Activated naive CD8-positive, alpha-beta T cell treated with anti-CD3 and anti-CD28 coated beads, Interleukin-2, amount 50 U/mL, for 16 hours (primary cell): ENCODE measurements at regions not wholly inside any gene's neighbourhood (a gene's known extent, or its start where the extent isn't known, plus 50 kb on each side); places are given as distances from the start of the nearest gene placed in this dataset.
"Not testable (repeated sequence)": the region's sequence is repeated elsewhere in the genome, so short reads cannot be mapped to it uniquely, and the experiment has no call there.

Source experiments
- DNase-seq: peaks from one replicate; pipeline ENCODE4 v3.0.0-alpha.2; 2020; ENCODE audit warnings: low read depth, low spot score

DNA sequence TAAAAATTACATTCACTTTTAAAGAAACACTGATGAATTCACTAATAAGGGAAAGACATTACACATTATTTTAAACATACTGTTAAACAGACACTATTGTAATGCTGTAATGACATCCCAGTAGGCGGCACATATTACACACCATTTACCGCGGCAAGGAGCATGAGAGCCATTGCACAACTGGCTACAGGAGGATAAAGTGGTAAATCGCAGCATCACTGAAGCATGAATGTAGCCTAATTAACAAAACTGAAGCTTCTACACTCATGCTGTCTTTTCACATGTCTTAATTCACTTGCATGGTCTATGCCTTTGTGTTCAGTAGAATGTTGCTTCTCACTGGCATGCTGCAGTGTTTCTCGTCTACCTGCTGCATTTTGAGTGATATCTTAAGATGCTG, 1046.0 kb downstream of the MRPL39 start:
- DNase-seq, result no peak

DNA sequence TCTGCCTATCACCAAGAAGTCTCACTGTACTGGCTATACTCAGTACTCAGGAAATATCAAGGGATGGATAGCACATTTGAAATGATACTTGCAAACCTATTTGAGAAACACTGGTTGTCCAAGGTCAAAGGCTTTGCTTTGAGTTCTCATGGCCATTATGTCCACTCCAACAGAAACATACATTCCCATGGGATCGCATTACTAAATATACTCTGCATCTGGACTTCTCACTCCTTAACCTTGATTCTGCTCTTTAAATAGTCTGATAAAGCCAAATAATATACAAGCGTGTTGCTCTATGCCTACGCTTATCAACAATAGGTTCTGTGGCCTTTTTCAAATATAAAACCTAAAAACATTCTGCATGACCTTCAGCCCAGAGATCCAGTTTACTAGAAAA, 1054.8 kb downstream of the MRPL39 start:
- no peak for DNase-seq

DNA sequence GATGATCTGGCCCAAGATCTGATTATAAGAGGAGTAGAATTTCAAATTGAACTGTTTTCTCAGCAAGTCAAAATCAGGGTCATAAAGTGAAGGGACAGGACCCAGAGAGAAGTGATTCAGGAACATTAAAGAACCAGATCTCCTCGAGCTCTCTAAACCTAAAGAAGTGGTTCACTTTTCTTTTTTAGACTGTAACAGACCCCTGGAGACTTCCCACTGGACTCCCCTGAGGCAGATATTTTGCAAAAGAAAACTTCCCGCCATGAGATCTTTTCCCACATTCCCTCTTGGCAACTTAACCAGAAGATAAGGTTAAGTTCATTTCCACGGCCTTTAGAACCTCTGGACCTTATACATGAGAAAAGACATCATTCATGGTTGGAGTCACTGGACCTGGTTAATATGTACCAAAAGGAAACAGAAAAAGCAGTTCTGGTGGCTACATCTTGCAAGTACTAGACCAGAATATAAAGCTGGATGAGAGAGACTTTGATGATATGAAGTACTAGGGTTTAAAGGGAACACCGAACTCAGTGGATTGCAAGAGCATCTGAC, 1061.4 kb downstream of the MRPL39 start:
- no peak for DNase-seq

DNA sequence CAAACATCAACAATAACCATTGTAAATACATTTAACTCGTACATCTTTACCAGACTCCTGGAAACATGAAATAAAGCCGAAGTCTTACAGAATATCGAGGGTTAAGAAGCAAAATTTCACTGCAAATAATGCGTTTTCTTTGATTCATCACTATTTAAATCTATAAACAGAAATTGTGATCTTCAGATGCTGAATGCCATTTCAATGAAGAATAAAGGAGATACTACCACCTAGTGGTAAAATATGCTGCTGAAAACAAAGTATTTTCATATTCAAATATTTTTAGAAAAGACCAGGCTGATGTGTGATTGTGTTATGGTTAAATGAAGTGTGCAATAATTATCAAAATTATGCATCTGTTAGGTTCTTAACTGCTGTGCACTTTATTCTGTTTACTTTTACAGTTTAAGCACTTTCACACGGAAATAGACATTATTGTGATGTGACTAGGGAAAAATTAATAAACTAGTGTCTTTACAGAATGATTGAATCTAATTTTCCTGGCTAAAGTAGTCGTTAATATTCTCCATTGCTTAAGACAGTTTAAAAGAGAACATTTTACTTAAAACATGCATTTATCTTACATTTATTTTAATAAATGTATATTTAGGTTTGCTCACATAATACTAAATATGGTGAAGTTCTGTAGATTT, 1093.1 kb downstream of the MRPL39 start:
- no peak for DNase-seq

DNA sequence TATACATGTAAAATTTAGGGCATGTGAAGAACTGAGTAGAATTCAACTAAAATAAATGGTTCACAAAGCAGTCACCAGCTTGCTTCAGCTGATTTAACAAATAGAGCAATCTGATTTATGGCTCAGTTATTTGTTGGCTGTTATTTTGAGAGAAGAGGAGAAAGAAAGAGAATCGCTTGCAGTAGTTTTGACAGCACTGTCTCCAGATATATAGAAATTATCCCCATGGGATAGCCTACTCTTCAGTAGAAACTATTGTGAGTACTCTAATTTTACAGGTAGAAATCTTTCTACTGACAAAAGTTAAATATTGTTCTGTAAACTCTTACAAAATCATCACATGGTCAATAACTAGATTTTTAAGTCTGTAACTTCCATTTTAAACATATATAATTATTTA, 1098.2 kb downstream of the MRPL39 start:
- no peak for DNase-seq

DNA sequence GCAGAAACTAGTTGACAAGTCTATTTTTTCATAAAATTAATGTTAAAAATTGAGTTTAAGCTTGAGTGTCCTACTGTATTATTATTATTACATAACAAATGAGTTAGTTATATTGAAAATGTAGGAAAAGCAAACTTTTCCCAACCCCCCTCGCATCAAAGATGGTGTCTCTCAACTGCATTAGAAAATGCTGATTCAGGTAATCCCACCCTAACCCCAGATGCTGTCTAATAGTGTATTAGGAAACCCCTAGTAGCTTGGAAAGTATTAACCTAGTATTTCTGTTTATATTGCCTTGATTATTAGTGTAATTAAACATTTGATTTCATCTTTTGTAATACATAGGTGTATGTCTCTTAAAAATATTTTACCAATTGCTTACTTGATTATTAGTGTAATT, 1120.3 kb downstream of the MRPL39 start:
- no peak for DNase-seq

DNA sequence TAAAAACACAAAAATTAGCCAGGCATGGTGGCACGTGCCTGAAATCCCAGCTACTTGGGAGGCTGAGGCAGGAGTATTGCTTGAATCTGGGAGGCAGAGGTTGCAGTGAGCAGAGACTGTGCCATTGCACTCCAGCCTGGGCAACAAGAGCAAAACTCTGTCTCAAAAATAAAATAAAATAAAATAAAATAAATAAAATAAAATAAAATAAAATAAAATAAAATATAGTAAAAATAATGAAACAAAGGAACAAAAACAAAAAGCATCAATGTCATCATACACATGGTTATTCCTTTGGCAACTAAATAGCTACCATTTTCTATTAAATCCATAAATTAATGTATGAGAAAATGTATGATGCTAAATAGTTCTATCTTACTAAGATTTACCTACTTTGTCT, 1123.9 kb downstream of the MRPL39 start:
- DNase-seq, result not testable (repeated sequence)

DNA sequence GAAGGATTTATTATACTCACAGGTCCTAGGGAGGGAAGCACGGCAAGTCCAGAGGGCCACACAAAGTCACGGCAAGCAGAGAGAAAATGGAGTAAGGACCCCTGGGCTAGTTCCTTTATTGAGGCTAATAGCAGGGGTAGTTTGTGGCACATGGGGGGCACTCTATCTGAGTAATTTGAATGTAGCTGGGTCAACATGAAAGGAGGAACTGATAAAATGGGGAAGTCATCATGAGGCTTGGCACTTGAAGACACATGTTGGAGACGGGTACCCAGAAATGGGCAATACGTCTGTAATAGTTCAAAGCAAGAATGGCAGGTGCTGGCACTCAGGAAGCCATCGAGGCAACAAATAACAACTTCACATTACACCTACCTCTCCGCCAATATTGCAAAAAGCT, 1136.4 kb downstream of the MRPL39 start:
- no peak for DNase-seq

DNA sequence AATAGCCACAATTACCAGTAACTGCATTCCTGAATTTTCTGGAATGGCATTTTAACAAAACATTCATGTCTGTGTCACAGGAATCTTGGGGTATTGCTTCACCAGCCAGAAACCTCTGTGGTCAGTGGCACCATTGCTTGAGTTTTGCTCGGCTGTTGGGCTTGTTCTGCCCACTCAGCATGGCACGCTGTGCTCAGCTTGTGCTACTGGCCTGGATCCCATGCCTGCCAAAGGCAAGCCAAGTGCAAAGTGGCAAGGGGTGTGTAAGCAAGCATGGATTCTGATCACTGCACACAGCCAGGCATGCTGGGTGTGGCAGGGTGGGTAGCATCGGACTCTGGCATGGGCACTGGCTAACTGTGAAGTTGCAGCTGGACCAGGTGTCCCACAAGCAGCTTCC, 1150.9 kb downstream of the MRPL39 start:
- no peak for DNase-seq

DNA sequence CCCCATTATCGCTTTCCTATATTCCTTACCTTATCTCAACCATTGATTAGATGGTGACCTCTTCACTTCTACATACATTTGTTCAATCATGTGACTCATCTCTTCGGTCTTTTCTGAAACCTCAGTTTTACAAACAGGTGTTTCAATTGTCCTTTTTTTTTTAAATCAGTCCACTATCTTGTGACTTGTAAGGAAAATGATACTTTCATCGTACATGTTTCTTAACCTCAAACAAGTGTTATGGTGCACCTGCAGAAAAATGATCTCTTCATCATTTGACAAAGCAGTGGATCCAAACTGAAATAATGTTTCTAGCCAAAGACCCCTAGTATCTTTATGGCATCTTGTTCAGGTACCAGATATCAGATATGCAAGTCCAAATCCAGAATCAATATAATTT, 1157.2 kb downstream of the MRPL39 start:
- no peak for DNase-seq

DNA sequence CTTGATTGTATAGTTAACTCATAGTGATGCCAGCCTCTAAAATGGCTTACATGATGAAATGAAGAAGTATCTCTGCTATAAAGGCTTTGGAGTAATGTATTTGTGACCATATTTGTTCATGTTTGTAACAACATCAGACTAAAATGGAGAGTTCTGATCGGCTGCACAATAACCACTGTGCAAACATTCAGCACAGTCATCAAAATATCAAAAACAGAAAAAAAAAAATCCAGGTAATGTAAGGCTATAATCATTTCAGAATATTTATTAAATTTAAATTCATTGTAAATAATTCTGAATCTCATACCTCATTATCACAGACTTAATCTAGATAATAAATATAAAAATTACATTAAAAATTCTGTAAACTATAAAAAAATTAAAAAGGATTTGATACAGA, 1161.8 kb downstream of the MRPL39 start:
- DNase-seq, result no peak

DNA sequence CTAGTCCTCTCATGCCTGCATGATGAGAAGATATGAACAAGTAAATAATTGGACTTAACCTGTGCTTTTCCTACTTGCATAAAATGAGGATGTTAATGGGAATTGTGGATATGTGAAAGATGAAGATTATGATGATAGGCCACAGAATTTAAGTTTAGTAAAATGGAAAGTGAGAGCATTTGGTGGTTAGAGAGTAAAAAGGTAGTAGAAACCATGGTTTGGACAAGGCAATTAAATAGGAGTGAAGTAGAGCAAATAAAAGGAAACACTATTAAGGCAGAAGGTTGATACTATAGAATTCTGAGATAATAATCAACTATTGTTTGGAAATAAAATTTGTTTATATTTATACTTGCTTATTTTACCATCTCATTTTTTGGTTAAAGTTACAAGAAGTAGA, 1162.5 kb downstream of the MRPL39 start:
- no peak for DNase-seq

DNA sequence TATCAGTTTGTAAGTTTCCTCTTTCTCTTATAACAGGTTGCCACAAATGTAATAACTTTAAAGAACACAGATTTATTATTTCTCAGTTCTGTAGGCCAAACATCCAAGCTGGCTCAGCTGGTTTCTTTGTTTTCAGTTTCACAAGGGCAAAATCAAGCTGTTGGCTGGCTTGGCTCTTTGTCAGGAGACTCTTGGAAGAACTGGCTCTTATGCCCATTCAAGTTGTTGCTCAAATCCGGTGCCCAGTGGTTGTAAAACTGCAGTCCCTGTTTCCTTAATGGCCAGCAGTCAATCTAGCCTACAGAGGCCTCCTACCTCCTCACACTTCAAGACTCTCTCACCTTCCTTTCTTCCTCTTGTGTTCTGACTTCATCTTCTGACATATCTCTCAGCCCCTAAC, 1171.0 kb downstream of the MRPL39 start:
- no peak for DNase-seq

DNA sequence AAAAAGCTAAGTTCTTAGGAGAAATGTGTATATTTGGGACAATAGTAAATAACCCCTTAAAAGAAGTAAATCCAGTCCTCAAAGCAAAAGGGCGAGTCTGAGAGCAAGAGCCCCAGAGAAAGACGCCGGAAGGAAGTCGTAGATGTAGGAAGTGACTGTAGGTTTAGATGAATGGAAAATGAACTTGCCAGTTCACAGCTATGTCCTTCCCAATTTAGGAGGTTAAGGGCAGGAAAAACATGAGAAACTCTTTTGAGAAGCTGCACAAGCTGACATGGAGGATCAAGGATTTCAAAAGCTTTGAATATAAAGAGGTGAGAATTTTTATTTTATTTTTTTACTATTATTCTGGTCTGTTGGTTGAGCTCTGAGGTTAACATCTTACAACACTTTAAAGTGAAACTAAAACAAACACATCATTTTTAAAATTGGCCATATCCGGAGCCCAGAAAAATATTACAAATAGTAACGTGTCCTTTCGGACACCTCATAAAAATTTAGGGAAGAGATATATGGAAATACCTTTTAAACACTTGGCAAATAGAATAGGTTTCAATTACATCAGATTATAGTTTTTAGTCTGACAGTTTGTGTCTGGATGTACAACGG, 1178.6 kb downstream of the MRPL39 start:
- no peak for DNase-seq

DNA sequence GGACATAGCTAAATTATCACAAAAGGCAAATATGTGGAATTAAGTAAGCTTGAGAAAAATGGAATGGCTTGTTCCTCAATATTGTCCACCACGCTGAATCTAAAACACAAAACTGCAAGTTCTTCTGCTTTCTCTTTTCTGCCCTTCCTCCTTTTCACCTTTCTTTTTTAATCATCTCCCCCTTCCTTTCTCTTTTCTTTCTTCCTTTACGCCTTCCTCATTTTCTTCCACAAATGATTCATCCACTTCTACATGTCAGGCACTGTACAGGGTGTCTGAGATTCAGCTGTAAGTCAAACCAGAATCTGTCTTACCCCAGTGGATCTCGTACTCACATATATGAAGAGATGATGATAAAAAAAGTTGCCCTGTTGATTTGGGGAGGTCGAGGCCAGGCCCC, 1182.5 kb downstream of the MRPL39 start:
- no peak for DNase-seq

DNA sequence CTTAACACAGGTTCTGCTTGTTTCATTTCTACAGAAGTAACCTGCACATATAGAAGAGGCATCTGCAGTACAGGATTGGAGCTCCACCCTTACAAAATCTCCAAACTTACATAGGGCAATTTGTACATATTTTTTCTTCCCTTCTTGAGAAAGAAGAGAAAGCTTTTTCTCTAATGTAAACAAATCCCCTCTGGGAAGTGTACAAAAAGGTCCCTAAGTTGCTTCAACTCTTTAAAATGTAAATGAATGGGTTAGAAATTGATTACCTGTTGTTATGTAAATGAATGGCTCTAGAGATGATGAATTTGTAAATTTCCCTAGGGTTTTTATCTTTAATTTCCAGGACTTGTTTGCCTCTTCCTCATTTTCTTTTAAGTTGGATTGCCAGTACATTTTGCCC, 1183.7 kb downstream of the MRPL39 start:
- no peak for DNase-seq

DNA sequence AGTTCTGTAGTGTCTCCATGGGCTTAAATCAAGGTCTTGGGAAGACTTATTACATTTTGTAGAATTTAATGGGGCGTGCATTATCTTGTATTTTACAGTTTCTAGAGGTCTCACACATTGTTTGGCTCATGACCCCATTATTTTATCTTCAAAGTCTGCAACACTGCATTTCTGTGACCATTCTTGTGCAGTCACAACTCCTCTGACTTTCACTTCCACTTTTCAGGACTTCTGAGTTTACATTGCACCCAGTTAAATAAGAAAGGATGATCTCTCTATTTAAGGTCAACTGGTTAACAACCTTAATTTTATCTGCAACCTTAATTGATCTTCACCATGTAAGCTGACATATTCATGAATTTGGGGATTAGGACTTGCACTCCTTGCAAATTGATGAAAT, 1186.6 kb downstream of the MRPL39 start:
- DNase-seq, result no peak

DNA sequence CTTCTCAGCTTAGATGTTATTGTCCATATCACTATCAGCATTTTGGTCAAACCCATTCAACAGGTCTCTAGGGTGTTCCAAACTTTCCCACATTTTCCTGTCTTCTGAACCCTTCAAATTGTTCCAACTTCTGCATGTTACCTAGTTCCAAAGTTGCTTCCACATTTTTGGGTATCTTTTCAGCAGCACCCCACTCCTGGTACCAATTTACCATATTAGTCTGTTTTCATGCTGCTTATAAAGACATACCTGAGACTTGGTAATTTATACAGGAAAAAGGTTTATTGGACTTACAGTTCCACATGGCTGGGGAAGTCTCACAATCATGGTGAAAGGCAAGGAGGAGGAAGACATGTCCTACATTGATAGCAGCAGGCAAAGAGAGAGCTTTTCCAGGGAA, 1187.6 kb downstream of the MRPL39 start:
- DNase-seq, result not testable (repeated sequence)

DNA sequence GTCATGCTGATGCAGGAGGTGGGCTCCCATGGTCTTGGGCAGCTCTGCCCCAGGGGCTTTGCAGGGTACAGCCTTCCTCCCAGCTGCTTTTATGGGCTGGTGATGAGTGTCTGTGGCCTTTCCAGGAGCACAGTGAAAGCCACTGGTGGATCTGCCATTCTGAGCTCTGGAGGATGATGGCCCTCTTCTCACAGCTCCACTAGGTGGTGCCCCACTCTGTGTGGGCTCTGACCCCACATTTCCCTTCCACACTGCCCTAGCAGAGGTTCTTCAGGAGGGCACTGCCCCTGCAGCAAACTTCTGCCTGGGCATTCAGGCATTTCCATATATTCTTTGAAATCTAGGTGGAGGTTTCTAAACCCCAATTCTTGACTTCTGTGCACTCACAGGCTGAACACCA, 1188.6 kb downstream of the MRPL39 start:
- no peak for DNase-seq

DNA sequence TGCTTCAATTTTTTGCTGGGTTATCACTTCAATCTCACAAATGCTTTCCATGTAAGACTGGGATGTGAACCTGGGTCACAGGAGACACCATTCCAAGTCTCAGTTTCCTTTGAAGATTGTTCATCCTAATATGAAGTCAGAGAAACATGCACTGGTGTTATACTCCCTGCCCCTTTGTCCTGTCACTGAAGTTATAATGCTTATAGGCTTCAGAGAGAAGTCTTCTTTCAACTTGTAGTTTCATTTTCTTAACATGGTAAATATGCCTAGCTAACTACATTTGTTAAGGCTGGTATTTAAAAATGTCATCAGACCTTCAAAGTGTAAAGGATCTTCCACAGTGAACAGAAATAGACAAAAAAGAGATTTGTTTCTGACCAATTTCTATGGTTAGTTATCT, 1195.9 kb downstream of the MRPL39 start:
- DNase-seq, result no peak

DNA sequence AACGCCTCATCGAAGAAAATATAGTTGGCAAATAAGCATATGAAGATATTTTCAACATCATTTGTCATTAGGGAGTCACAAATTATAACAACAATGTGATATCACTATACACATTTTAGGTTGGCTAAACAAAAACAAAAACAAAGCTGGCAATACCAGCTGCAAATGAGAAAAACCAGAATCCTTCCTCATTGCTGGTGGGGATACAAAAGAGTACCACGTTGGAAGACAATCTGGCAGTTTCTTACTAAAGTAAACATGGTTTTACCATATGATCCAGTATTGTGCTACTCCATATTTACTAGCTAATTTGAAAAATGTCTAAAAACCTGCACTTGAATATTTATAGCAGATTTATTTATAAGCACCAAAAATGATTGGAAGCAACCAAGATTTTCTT, 1204.1 kb downstream of the MRPL39 start:
- DNase-seq, result no peak

DNA sequence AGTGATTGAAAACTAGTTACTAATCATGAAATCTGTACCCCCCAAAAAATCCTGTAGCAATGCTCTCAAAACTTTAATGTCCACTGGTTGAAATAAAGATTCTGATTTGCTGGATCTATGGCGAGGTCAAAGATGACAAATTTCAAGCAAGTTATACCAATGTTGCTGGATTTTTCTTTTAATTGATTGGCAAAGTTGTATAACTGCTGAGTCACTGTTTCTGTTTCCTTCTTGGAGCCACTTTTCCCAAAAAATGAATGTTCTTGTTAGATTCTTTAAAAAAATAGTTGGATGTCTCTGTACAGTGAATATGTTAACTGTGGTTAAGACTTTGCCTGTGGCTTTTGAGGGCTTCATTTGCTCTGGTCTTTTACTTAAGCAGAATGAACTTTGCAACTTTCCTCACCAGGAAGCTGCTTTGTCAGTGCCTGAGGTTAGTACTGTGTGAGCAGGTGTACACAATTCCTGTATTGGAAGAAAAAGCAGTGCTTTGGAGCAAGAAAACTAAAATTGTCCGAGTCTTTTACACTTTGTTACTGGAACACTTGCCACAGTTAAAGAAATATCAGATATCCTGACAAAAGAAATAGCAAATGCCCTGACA, 1211.9 kb downstream of the MRPL39 start:
- DNase-seq, result no peak

DNA sequence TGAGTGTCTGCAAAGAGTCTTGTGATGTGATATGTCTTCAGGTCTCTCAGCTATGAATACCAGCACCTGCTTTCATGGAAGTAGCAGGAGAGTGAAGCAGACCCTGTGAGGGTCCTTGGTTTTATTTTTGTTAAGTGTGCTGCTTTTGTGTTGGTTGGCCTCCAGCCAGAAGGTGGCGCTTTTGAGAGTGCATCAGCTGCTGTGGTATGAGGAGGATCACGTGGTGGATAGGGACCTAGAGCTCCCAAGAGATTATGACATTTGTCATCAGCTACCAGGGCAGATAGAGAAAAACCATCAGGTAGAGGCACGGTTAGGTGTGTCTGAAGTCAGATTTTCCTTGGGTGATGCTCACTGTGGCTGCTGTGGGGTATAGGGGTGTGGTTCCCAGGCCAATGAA, 1232.1 kb downstream of the MRPL39 start:
- DNase-seq, result no peak
